Neuronal stem cell (in vitro differentiated cells): ENCODE measurements at regions not wholly inside any gene's neighbourhood (a gene's known extent, or its start where the extent isn't known, plus 50 kb on each side); places are given as distances from the start of the nearest gene placed in this dataset.

Source experiments
- DNase-seq: peaks from one replicate; pipeline ENCODE4 v3.0.0-alpha.2; 2013; ENCODE audit warnings: low spot score
- H2AFZ ChIP-seq: one replicate; pipeline ENCODE4 v1.6.1; 2013; ENCODE audit warnings: mild to moderate bottlenecking, low read length, inconsistent platforms
- H2AK5ac ChIP-seq: 2 replicates; pipeline ENCODE4 v1.6.1; 2013; ENCODE audit warnings: low read depth, mild to moderate bottlenecking, inconsistent platforms, low read length, moderate library complexity, mixed read lengths
- H2BK120ac ChIP-seq: 2 replicates; pipeline ENCODE4 v1.6.1; 2013; ENCODE audit warnings: low read depth, mild to moderate bottlenecking, inconsistent platforms, low read length, moderate library complexity, mixed read lengths
- H2BK12ac ChIP-seq: one replicate; pipeline ENCODE4 v1.6.1; 2013; ENCODE audit warnings: low read length, inconsistent platforms
- H2BK15ac ChIP-seq: 2 replicates; pipeline ENCODE4 v1.6.1; 2013; ENCODE audit warnings: mild to moderate bottlenecking, low read length, inconsistent platforms, mixed read lengths
- H2BK5ac ChIP-seq: one replicate; pipeline ENCODE4 v1.6.1; 2013; ENCODE audit warnings: inconsistent platforms, mild to moderate bottlenecking, low read length, moderate library complexity
- H3K14ac ChIP-seq: one replicate; pipeline ENCODE4 v1.6.1; 2013; ENCODE audit warnings: low read length, inconsistent platforms
- H3K18ac ChIP-seq: 2 replicates; pipeline ENCODE4 v1.6.1; 2013; ENCODE audit warnings: low read length, inconsistent platforms
- H3K23ac ChIP-seq: 2 replicates; pipeline ENCODE4 v1.6.1; 2013; ENCODE audit warnings: low read depth, mild to moderate bottlenecking, mixed read lengths, low read length, inconsistent platforms; ENCODE audit not compliant: poor library complexity
- H3K27ac ChIP-seq: replicated peaks from 3 replicates; pipeline ENCODE4 v1.5.1; 2013; ENCODE audit warnings: low read length, inconsistent platforms
- H3K27me3 ChIP-seq, 3 experiments: 2 replicates each; pipeline ENCODE4 v1.6.1; 2013; ENCODE audit warnings: low read length in 3 of 3, mild to moderate bottlenecking in 2 of 3, inconsistent platforms in 1 of 3, low read depth in 1 of 3, mixed read lengths in 1 of 3, moderate library complexity in 1 of 3; ENCODE audit not compliant: control insufficient read depth in 3 of 3, insufficient read depth in 3 of 3
- H3K36me3 ChIP-seq, 2 donors: replicated peaks in 1 of 2; 2 replicates each; pipeline ENCODE4 v1.6.1; 2013; ENCODE audit warnings: low read length in 2 of 2; ENCODE audit not compliant: control insufficient read depth in 2 of 2, insufficient read depth in 2 of 2
- H3K4ac ChIP-seq: 2 replicates; pipeline ENCODE4 v1.6.1; 2013; ENCODE audit warnings: inconsistent platforms, mild to moderate bottlenecking, low read length, moderate library complexity
- H3K4me1 ChIP-seq, 2 donors: 1 replicate in 1 of 2; 2 replicates in 1 of 2; pipeline ENCODE4 v1.6.1; 2013; ENCODE audit warnings: low read length in 2 of 2, low read depth in 1 of 2; ENCODE audit not compliant: control insufficient read depth in 2 of 2, insufficient read depth in 1 of 2
- H3K4me2 ChIP-seq: one replicate; pipeline ENCODE4 v1.6.1; 2013; ENCODE audit warnings: mild to moderate bottlenecking, low read length, inconsistent platforms; ENCODE audit not compliant: insufficient read depth, poor library complexity, severe bottlenecking
- H3K4me3 ChIP-seq, 2 donors: 2 replicates each; pipeline ENCODE4 v1.5.1; 2013; ENCODE audit warnings: low read length in 2 of 2, mild to moderate bottlenecking in 2 of 2, inconsistent platforms in 1 of 2, moderate library complexity in 1 of 2
- H3K79me1 ChIP-seq: one replicate; pipeline ENCODE4 v1.6.1; 2013; ENCODE audit warnings: low read depth, mild to moderate bottlenecking, inconsistent platforms, low read length, moderate library complexity
- H3K9ac ChIP-seq: one replicate; pipeline ENCODE4 v1.6.1; 2013; ENCODE audit warnings: mild to moderate bottlenecking, low read depth, low read length, inconsistent platforms; ENCODE audit not compliant: poor library complexity
- H3K9me3 ChIP-seq, 2 donors: replicated peaks in 1 of 2; 2 replicates each; pipeline versions ENCODE3 to v1.6.1; 2013; ENCODE audit warnings: low read length in 2 of 2, mild to moderate bottlenecking in 2 of 2, inconsistent platforms in 1 of 2, low read depth in 1 of 2, mixed read lengths in 1 of 2, moderate library complexity in 1 of 2; ENCODE audit not compliant: control insufficient read depth in 2 of 2, insufficient read depth in 1 of 2
- H4K8ac ChIP-seq: one replicate; pipeline ENCODE4 v1.6.1; 2013; ENCODE audit warnings: low read depth, mild to moderate bottlenecking, inconsistent platforms, low read length, moderate library complexity
- H4K91ac ChIP-seq: one replicate; pipeline ENCODE4 v1.6.1; 2013; ENCODE audit warnings: low read length, low read depth, mild to moderate bottlenecking, inconsistent platforms; ENCODE audit not compliant: poor library complexity
- WGBS, 2 donors: extraction: QIAGEN DNeasy Blood & Tissue Kit; methylation state at CpG; one replicate each; pipeline ENCODE4 v1.1.7; 2013; ENCODE audit warnings: missing lambda C conversion rate in 2 of 2, mixed read lengths in 1 of 2; ENCODE audit not compliant: insufficient read length in 2 of 2, insufficient replicate concordance in 1 of 2; ENCODE audit errors: extremely low coverage in 2 of 2; 5-methylcytosine and 5-hydroxymethylcytosine counted together

GRCh38 chr5:106675687-106676086 lies 995.0 kb downstream of the EFNA5 start:
- Histone ChIP-seq H3K36me3 (no peaks in the 10 kb centered on the region), H3K27ac (no peak overlapping the region), H2AFZ (no peak overlapping the region), H2BK5ac (no peak overlapping the region), H3K9ac (no peak overlapping the region), H4K8ac (no peak overlapping the region), H3K4me3 (no peak overlapping the region), H3K79me1 (no peaks in the 10 kb centered on the region), H3K23ac (no peak overlapping the region), H3K9me3 (no peaks in the 10 kb centered on the region), H3K14ac (no peak overlapping the region), H3K4ac (no peak overlapping the region), H2AK5ac (no peak overlapping the region), H3K27me3 (no peaks in the 10 kb centered on the region), H3K4me2 (no peak overlapping the region), H4K91ac (no peak overlapping the region), H2BK12ac (no peak overlapping the region), H2BK15ac (no peak overlapping the region), H3K4me1 (no peaks in the 10 kb centered on the region), H3K18ac (no peak overlapping the region), H2BK120ac (no peak overlapping the region)
- no CpG with 5 or more reads among the region's 1 CpG for WGBS, 2 donors
- no peak for DNase-seq

GRCh38 chr5:106673941-106674340 lies 996.8 kb downstream of the EFNA5 start:
- H3K4me2 ChIP-seq = no peak overlapping the region
- no peaks in the 10 kb centered on the region for H3K79me1 ChIP-seq
- H3K27me3 ChIP-seq = no peaks in the 10 kb centered on the region
- no peak overlapping the region for H3K18ac ChIP-seq
- no peak overlapping the region for H3K4ac ChIP-seq
- DNase-seq = no peak
- H3K36me3 ChIP-seq = no peaks in the 10 kb centered on the region
- H3K4me1 ChIP-seq = no peaks in the 10 kb centered on the region
- no peak overlapping the region for H3K14ac ChIP-seq
- H2BK120ac ChIP-seq = no peak overlapping the region
- no peak overlapping the region for H3K23ac ChIP-seq
- no peak overlapping the region for H2BK15ac ChIP-seq
- H2BK12ac ChIP-seq = no peak overlapping the region
- H4K91ac ChIP-seq = no peak overlapping the region
- no CpG with 5 or more reads among the region's 1 CpG for WGBS, 2 donors
- no peak overlapping the region for H3K27ac ChIP-seq
- H3K9ac ChIP-seq = no peak overlapping the region
- H2AFZ ChIP-seq = no peak overlapping the region
- no peaks in the 10 kb centered on the region for H3K9me3 ChIP-seq
- no peak overlapping the region for H2BK5ac ChIP-seq
- H2AK5ac ChIP-seq = no peak overlapping the region
- H4K8ac ChIP-seq = no peak overlapping the region
- H3K4me3 ChIP-seq = no peak overlapping the region

GRCh38 chr5:106661866-106662265 lies 1008.9 kb downstream of the EFNA5 start:
- Histone ChIP-seq H3K27me3 (no peaks in the 10 kb centered on the region), H3K36me3 (no peaks in the 10 kb centered on the region), H3K4me2 (no peak overlapping the region), H3K79me1 (no peaks in the 10 kb centered on the region), H2BK120ac (no peak overlapping the region), H2BK15ac (no peak overlapping the region), H2BK12ac (no peak overlapping the region), H3K27ac (no peak overlapping the region), H3K4me3 (no peak overlapping the region), H3K18ac (no peak overlapping the region), H4K91ac (no peak overlapping the region), H2AFZ (no peak overlapping the region), H3K4ac (no peak overlapping the region), H3K9ac (no peak overlapping the region), H3K23ac (no peak overlapping the region), H2AK5ac (no peak overlapping the region), H2BK5ac (no peak overlapping the region), H3K4me1 (no peaks in the 10 kb centered on the region), H3K14ac (no peak overlapping the region), H3K9me3 (no peaks in the 10 kb centered on the region), H4K8ac (no peak overlapping the region)
- DNase-seq = no peak
- WGBS, 2 donors = no CpG with 5 or more reads among the region's 2 CpGs

GRCh38 chr5:106660681-106661080 lies 1010.1 kb downstream of the EFNA5 start:
- no peak overlapping the region for H2AFZ ChIP-seq
- no peaks in the 10 kb centered on the region for H3K9me3 ChIP-seq
- H3K27me3 ChIP-seq = no peaks in the 10 kb centered on the region
- H3K79me1 ChIP-seq = no peaks in the 10 kb centered on the region
- H3K27ac ChIP-seq = no peak overlapping the region
- no peak overlapping the region for H3K4me2 ChIP-seq
- no peak overlapping the region for H3K18ac ChIP-seq
- no peak overlapping the region for H2AK5ac ChIP-seq
- H3K4me1 ChIP-seq = no peaks in the 10 kb centered on the region
- no peak overlapping the region for H4K8ac ChIP-seq
- no peak overlapping the region for H2BK12ac ChIP-seq
- no peak overlapping the region for H2BK15ac ChIP-seq
- H4K91ac ChIP-seq = no peak overlapping the region
- H2BK120ac ChIP-seq = no peak overlapping the region
- no peak overlapping the region for H3K14ac ChIP-seq
- H2BK5ac ChIP-seq = no peak overlapping the region
- no peak overlapping the region for H3K4ac ChIP-seq
- no peak for DNase-seq
- H3K9ac ChIP-seq = no peak overlapping the region
- no peaks in the 10 kb centered on the region for H3K36me3 ChIP-seq
- H3K4me3 ChIP-seq = no peak overlapping the region
- H3K23ac ChIP-seq = no peak overlapping the region
